DMS 273 (cell line): ENCODE measurements at regions not wholly inside any gene's neighbourhood (a gene's known extent, or its start where the extent isn't known, plus 50 kb on each side); places are given as distances from the start of the nearest gene placed in this dataset.
A peak's percentile ranks its signal among the peaks of the same experiment; 100 is the strongest.

Experiments
- DNase-seq: peaks from one replicate; lab custom pipeline; 2025; ENCODE audit not compliant: unreplicated experiment; lab: John Stamatoyannopoulos, UW

DNA sequence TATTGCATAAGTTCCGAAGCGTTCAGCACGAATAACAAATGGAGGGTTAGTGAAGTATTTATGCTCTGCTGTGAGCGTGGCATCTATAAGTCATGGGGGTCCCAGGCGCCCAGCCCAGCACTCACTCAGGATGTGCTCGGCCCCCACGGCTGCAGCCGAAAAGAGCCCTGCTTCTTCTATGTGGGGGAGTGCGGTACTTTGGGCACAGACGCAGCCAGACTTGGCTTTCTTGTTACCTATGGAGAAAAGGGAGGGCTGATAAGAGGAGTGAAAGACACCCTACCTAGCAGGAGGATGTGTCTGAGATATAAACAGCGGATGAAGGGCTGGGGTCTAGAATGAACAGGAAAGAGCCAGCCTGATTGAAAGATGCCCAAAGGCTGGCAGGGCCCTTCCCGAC lies 51.4 kb downstream of the MRPL36 start:
- DNase-seq = no peak

DNA sequence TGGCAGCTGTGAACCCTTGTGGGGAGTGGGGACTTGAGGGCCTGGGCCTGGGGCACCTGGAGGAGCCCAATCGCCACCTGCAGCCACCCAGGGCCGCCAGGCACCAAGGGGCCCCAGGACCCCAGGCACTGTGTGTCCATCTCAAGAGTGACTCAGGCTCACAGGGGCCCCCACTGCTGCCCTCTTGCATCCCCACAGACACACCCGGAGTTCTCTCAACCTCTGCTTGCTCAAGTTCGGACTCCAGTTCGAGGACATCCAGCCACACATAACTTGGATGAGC lies 51.9 kb downstream of the MRPL36 start:
- DNase-seq = no peak

DNA sequence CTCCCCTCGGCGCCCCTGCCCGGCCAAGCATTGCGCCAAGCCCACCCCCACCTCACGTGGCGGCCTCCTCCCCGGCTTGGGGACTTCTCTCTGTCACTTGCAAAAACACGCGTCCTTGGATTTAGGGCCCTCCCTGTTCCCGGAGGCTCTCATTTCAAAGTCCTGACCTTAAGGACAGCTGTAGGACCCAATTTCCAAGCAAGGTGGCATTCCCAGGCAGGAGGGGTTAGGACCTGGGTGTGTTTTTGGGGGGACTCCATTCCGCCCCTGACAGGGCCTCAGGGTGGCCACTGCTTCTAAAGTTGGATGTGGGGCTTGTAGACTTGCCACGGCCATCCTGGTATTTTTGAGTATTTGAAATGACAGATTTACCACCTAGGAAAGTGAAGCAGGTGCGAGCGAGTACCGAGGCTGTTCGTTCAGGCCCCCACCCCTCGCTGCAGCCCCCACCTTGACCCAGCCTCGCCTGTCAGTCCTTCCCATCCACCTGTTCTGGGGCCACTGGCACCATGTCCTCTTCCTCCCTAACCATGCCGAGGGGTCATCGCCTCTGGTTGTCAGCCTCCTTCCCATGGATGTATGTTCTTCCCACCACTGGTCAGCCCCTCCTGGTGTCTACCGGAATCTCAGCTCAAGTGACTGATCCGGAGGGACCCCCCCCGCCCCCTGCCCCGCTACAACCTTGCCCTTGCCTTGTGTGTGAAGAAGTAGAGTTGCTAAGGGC lies 52.4 kb downstream of the MRPL36 start:
- no peak for DNase-seq

DNA sequence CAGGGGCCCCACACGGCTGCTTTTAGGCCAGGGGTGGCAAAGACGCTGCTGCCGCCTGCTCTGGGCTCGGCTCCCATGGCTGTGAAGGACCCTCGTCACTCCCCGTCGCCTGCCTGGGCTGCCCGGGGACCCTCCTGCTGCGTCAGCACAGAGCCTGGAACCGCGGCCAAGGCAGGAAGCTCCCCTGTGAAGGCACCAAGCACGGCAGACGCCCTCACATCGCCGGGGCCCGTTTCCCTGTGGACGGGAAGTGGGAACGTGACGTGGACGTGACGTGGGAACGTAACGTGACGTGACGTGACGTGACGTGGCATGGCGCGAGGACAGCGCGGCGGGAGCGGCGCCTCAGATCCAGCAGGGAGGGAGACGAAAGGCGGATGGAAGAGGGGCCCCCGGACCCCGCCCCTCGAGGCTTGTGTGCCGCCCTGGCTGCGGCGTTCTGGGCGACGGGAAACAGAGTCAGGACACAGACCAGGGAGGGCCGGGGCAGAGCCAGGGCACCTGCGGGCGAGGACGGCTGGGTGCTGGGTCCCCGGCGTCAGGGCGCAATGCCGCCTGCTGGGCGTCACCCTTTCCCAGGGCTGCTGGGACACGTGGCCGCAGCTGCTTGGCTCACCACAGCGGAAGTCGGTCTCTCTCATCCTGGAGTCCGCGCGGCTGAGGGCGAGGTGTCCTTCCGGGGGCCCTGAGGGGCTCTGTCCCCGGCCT lies 53.1 kb downstream of the MRPL36 start:
- no peak for DNase-seq

DNA sequence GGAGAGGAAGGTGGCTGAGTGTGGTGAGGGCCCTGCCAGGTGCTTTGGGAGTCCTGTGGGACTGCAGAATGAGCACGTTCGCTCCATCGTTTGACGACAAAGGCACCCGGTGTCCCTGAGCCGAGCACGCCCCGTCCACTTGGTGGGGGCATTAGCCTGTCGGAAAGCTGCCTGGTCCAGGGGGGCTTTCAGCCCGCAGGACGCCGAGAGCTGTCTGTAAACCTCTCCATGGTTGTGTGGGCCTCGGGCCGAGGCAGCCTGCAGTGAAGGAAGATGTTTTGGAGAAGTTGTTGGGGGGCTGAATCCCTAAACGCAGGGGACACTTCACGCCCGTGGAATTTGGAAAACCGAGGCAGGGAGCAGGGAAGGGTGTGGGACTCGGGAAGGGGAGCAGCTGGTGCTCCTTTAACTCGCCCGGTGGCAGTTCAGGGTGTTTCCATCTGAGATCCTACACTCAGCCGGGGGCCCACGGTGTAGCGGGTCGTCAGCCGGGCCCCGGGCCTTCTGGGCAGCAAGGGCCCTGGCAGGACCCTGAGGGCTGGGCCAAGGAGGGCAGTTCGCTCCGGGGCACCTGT lies 53.8 kb downstream of the MRPL36 start:
- DNase-seq = no peak

DNA sequence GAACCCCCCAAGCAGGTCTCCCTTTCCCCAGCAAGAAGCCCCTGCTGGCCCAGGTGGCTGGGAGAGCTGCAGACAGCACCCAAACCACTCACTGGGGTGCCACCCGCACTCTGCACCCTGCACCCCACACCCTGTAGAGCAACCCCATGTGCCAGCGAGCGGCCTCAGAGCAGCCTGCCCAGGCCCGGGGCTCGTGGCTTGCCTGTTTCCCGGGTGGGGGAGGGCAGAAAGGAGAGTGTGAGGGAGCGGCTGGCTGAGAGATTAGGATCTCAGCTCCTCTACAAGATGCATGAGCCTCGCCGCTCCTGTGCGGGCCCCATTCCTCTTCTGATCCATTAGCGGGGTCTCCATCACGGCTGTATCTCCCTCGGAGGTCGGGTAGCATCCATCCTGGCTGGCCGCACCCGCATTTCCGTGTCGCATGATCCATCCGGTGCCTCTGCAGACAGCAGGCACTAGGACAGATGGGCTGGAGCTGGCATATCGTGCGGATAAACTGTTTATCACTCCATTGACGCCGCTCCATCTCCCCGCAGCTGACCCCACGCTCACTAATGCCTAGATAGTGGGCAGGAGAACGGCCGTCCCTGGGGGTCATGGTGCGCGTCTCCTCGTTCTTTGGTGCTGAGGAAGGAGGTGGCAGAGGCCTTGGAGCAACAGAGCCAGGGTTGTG lies 54.4 kb downstream of the MRPL36 start:
- no peak for DNase-seq

DNA sequence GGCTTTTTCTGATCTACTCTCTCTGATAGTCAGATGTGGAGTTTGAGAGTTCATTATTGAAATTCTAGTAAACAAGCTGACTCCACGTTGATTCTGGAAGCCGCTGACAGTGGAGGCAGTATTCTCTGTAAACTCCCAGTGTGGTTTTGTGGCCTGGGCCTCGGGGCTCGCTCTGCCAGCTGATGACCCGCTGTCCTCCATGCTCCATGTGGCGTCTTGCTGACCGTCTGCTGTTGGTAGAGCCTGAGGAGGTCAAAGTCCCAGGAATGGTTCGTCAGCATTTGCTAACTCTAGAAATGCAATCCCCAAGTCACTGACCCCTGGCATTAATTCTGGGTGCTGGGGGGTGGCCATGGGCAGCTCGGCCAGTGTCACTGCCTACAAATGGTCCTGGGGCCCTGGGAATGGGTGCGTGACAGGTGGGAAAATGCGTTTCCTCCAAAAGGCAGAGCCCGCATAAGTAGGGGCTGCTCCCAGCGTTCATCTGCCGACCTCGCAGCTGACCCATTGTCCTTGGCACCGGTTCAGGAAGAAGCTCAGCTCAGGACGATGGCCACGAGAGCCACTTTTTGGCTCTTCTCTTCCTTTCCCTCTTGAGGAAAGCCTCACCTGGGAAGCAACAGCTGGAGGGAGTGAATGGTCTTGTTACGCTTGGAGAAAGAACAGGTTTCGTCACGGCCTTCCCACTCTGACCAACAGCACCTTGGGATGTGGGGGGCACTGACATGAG lies 55.1 kb downstream of the MRPL36 start:
- no peak for DNase-seq

DNA sequence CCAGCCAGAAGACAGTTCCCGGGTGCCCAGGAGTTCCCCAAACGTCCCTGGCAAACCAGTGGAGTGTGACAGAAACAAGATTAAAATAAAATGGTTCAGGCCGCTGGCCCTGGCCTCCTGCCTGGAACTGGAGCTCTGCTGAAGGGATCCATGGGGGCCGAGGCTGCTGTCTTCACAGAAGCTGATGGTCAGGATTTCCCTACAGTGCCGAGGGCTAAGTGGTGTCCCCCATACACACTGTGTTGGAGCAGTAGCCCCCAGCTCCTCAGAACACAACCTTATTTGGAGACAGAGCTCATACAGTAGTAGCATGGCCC lies 55.9 kb downstream of the MRPL36 start:
- DNase-seq = no peak

DNA sequence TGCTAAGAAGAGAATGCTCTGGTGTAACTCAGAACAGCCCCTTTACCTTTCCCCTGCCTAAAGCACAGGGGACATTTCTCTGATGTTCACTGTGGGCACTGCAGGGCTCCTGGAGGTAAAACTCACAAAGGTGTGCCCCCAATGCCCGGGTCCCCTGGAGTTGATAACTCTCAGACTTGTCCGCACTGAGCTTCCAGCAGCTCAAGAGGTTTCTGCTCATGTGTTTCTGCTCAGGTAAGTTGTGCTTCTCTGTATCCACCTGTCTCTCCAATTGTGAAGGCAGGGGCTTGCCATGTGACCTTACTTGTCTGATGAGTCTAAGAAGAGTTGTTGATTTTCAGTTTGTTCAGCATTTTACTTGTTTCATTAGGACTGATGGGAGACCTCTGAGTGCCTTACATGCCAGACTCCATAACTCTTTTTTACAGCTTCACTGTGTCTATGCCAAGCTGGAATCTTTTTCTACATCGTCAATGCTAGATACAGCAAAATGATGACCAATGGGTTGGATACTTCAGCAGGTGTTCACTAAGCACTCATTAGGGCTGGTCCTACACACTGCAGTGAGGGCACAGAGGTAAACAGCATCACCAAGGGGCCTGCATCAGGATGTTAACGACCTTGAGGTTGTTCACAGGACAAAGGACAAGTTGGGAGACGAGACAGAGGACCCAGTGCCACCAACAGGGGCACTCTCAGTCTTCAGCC lies 56.4 kb downstream of the MRPL36 start:
- DNase-seq = no peak

DNA sequence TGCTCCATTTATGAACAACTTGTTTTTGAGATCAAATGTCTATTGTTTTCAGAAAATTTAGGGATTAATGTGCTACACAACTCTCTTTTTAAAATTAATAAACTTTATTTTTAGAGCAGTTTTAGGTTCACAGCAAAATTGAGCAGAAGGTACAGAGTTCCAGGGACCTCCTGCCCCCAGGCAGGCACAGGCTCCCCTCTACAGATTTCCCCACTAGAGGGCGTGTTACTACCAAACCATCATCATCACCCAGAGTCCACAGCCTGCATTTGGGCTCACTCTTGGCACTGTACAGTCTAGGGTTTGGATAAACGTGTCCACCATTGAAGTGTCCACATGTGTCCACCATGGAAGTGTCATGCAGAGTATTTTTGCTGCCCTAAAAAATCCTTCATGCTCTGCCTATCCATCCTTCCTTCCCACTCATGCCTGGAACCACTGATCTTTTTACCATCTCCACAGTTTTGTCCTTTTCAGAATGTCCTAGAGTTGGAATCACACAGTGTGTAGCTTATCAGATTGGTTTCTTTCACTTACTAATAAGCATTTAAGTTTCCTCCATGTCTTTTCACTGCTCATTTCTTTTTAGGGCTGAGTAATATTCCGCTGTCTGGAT lies 61.7 kb downstream of the MRPL36 start:
- peak; percentile 63 for DNase-seq

DNA sequence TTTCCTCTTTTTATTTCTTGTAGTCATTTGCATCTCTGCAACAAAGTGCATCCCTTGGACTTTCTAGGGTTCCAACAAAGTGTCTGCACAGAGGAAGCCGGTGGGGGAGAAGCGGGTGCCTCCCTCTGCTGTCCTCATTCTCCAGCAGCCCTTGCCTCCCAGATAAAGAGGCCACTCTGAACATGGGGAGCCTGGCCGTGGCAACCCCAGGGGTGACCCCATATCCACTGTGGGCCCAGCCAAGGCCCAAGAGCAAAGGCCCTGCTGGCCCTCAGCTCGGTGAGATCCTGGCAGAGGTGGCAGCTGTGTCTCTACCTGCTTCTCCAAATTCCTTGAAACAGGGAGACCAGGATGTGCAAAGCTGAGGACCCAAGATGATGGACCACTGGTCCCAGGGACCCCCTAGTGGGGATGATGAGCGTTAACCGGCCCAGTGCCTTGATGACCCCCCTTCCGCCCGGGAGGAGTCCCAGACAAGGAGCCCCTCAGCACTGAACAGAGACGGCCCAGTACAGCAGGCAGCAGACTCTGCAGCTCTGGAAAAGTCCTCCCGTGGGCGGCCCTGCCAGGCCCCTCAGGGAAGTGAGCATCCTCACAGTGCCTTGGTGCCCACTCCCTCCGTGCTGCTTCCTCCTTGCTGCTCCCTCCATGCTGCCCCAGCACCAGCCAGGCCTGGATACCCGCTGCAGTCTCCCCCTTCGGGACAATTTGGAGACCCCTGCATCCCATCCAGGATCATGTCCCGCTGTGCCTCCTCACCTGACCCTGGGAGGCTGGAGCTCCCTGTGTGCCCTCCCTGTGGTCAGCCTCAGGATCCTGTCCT lies 62.5 kb downstream of the MRPL36 start:
- DNase-seq = no peak

DNA sequence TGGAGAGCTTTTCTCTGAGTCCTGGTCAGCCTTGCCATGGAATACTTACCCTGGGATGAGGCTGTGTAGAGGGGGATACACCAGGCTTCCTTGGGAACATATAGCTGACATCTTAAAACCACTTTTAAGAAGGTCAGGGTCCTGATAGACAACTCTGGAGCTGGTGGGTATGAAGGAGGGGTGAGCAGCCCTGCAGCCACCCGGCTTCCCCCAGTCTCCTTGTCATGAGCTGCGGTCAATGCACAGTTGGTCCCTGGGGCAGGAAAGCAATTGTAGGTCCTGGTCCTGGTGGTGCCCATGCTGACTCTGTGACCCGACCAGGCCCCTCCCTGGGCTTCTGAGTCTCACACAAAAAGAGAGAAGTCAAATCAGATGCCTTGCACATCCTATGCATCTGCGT lies 63.6 kb downstream of the MRPL36 start:
- DNase-seq = no peak

DNA sequence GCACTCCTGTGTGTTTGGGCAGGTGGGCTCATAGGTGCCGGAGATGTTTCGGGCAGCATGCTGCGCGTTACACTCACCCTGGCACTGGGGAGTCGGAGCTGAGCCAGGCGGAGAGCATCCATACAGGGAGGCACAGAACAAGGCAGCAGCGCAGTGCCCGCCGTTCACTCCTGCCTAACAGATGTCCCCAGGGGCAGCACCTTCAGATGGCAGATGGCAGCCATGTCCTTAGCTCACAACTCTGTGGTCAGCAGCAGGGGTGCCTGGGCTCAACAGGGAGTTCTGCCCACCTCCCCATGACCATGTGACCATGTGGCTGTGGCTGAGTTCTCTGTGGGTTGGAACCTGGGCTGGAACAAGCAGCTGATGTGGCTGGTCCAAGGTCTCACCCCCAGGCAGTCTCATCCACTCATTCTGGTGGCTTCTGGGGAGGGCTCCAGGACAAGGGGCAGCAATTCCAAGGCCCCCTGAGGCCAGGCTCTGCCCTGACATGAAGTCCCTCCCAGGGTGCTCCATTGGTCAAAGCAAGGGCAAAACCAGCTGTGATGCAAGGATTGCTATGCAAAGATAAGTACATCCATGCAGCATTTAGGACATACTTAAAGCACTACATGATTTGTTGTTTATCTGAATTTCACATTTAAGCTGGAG lies 64.2 kb downstream of the MRPL36 start:
- no peak for DNase-seq

DNA sequence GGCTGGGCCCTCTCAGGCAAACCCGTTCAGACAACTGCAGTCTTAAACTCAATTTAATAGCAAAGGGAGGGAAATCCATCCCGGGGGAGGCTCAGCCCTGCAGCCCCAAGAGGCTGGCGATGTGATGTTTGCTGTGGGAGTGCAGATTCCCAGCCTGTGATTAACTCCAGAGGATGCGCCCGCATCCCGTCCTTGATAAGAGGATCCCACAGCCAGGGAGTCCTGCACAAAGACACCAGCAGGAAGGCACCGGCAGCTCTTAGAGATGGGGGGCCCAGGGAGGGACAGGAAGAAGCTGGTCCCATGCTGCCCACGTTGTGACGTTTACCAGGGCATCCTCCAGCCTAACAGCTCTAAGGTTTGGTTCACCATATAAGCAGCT lies 64.7 kb downstream of the MRPL36 start:
- DNase-seq = no peak

DNA sequence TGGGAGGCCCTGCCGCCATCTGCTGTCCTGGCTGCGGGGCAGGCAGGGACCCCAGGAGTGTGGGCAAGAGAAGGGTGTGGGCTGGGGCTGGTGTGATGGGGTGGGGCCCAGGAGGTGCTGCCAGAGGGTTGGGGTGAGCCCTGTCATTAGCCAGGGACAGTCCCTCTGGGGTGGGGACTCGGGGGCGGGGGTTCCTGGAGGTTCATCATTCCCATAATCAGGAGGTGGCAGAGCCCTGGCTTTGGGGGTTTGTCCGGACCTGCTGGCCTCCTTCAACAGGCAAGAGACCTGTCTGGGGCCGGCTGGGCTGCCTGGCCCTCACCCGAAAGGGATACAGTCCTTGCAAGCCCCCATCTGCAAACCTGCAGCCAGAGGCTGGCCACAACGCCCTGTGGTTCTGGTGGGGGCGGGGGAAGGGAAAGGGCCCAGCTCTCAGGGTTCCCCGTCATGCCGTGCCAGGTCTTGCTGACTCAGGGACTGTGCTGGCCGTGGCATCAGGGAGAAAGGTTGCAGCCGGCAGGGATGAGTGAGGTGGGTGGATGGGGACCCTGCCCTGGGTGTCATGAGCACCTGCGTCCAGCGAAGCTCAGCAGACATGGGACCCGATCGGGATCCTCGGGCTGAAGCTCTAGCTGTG lies 65.2 kb downstream of the MRPL36 start:
- no peak for DNase-seq

DNA sequence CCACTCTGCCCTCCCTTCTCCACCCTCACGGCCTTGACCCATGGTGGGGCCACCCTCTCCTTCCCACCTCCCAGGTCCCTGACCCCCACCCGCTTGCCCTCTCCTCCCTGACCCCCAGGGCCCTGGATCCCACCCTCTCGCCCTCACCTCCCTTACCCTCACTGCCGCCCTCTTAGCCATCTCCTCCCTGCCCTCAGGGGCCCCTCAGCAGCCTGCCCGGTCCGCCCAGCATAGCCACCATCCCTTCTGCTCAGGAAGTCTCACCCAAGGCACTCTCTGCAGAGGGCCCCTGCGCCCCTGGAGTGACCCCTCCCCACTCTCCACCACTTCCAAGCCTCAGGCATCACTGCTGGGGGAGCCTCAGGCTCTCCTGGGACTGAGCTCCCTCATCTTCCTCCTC lies 66.3 kb downstream of the MRPL36 start:
- no peak for DNase-seq

DNA sequence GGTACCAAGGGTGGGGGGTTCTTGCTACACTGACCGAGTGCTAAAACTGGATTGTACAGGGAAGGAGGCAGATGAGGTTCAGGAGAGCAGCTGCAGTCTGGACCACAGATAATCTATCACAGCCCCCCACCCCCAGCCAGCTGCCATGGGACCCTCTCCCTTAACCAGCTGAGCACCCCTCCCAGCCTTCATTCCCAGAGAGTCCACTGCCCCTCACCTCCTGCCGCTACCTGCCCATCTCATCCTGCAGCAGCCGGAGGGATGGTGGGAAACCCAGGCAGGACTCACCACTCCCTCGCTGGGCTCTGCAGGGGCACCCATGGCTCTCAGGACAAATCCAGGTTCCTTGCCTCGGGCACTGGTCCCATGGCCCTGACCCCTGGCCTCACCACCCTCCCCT lies 66.7 kb downstream of the MRPL36 start:
- no peak for DNase-seq

DNA sequence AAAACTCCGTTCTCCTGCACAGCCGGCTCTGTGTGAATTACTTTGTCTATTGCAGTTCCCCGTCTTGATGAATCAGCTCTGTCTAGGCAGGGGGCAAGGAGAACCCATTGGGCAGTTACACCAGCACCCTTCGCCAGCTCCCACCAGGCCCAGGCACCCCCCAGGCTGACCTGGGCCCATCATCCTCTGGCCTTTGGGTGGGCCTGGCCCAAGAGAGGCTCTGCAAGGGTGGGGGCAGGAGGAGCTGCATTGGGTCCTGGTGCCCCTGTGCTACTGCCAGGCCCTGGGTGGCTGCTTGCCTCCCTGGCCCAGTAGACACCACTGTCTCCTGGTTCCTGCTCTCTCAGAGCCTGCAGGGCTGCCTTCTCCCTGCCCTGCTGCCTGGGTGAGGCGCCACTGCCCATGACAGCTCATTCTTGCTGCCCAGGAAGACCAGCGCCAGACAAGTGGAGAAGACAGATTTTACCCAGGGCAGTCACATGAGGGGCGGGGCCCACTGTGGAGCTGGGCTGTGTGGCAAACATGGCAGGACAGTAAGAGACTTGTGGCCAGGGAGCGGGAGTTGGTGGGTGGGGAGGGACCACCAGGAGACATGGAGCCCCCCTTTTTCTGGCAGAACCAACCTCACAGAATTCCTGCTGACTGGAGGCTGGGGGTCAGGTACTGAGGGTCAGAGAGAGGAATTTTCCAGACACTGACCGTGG lies 67.2 kb downstream of the MRPL36 start:
- no peak for DNase-seq
